IMR-90 (cell line): ENCODE measurements at regions not wholly inside any gene's neighbourhood (a gene's known extent, or its start where the extent isn't known, plus 50 kb on each side); places are given as distances from the start of the nearest gene placed in this dataset.

ENCODE experiments used
- BHLHE40 ChIP-seq: fragments of 150-350 bp; IDR thresholded peaks from 2 replicates; pipeline ENCODE4 v1.6.1; 2016; ENCODE audit warnings: mild to moderate bottlenecking, low read depth, low read length
- CTCF ChIP-seq: conservative IDR thresholded peaks from 2 replicates; pipeline ENCODE4 v1.5.1; 2012; ENCODE audit warnings: mild to moderate bottlenecking, low read depth, low read length, improper control_type of control experiment
- FOS ChIP-seq: fragments of 150-350 bp; IDR thresholded peaks from 2 replicates; pipeline ENCODE4 v1.6.1; 2016; ENCODE audit warnings: low read depth, low read length
- MAFK ChIP-seq: IDR thresholded peaks from 2 replicates; pipeline ENCODE4 v1.6.1; 2012; ENCODE audit warnings: low read depth, low read length, improper control_type of control experiment
- MAZ ChIP-seq: IDR thresholded peaks from 2 replicates; pipeline ENCODE4 v1.6.1; 2012; ENCODE audit warnings: low read depth, mild to moderate bottlenecking, low read length, improper control_type of control experiment, moderate library complexity, borderline replicate concordance
- NFE2L2 ChIP-seq: fragments of 150-350 bp; IDR thresholded peaks from 2 replicates; pipeline ENCODE4 v1.6.1; 2016; ENCODE audit warnings: low read depth, mild to moderate bottlenecking, low read length
- POLR2A ChIP-seq: IDR thresholded peaks from 2 replicates; pipeline ENCODE4 v1.6.1; 2012; ENCODE audit warnings: mild to moderate bottlenecking, low read depth, low read length
- RAD21 ChIP-seq: IDR thresholded peaks from 2 replicates; pipeline ENCODE4 v1.6.1; 2012; ENCODE audit warnings: low read length, improper control_type of control experiment
- RCOR1 ChIP-seq: IDR thresholded peaks from 2 replicates; pipeline ENCODE4 v1.6.1; 2012; ENCODE audit warnings: mild to moderate bottlenecking, low read length, improper control_type of control experiment; ENCODE audit not compliant: insufficient replicate concordance
- RFX5 ChIP-seq: IDR thresholded peaks from 2 replicates; pipeline ENCODE4 v1.8.0; 2012; ENCODE audit warnings: low read depth, mild to moderate bottlenecking, low read length, moderate library complexity
- TF ChIP-seq, protein P1 (sequence below): fragments of 150-350 bp; IDR thresholded peaks from 2 replicates; pipeline ENCODE4 v1.6.1; 2017; ENCODE audit warnings: mild to moderate bottlenecking, antibody characterized with exemption, low read length, low read depth

DNA sequence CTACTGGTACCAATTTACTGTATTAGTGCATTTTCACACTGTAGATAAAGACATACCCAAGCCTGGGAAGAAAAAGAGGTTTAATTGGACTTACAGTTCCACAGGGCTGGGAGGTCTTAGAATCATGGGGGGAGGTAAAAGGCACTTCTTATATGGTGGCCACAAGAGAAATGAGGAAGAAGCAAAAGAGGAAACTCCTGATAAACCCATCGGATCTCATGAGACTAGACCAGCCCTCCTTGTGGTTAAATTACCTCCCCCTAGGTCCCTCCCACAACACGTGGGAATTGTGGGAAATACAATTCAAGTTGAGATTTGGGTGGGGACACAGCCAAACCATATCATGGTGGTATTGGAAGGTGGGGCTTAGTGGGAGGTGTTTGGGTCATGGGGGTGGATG, 56.5 kb upstream of the SPDL1 start:
- TF ChIP-seq CTCF (no peak), RAD21 (no peak), MAZ (no peak), POLR2A (no peak), MAFK (no peak), RCOR1 (no peak), BHLHE40 (no peak), FOS (no peak), NFE2L2 (no peak), RFX5 (no peak)
- TF ChIP-seq, protein P1, sequence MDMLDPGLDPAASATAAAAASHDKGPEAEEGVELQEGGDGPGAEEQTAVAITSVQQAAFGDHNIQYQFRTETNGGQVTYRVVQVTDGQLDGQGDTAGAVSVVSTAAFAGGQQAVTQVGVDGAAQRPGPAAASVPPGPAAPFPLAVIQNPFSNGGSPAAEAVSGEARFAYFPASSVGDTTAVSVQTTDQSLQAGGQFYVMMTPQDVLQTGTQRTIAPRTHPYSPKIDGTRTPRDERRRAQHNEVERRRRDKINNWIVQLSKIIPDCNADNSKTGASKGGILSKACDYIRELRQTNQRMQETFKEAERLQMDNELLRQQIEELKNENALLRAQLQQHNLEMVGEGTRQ: no peak
